GM23338 (cell line): ENCODE measurements at regions not wholly inside any gene's neighbourhood (a gene's known extent, or its start where the extent isn't known, plus 50 kb on each side); places are given as distances from the start of the nearest gene placed in this dataset.

Source experiments
- ATAC-seq: fragments of 200-7000 bp; cut with Tn5 transposase; 3 replicates; pipeline ENCODE4 v1.9.1; 2020
- DNase-seq: peaks from one replicate; pipeline ENCODE4 v3.0.0-alpha.2; 2015; ENCODE audit warnings: low spot score
- H2AFZ ChIP-seq: fragments of 200-600 bp; sonication (generic); 2 replicates; pipeline ENCODE4 v1.8.0; 2016; ENCODE audit warnings: antibody characterized with exemption, mild to moderate bottlenecking, moderate library complexity
- H3F3A ChIP-seq: fragments of 200-600 bp; sonication (generic); replicated peaks from 2 replicates; pipeline ENCODE4 v1.8.0; 2017; ENCODE audit warnings: antibody characterized with exemption, mixed run types, low read depth
- H3K27ac ChIP-seq: fragments of 200-600 bp; sonication (generic); 2 replicates; pipeline ENCODE4 v1.6.1; 2016; ENCODE audit warnings: low read depth
- H3K27me3 ChIP-seq: fragments of 200-600 bp; sonication (generic); 2 replicates; pipeline ENCODE4 v1.8.0; 2016; ENCODE audit warnings: mild to moderate bottlenecking, mixed run types, moderate library complexity; ENCODE audit not compliant: insufficient read depth
- H3K36me3 ChIP-seq: fragments of 200-600 bp; sonication (generic); 2 replicates; pipeline ENCODE4 v1.8.0; 2016; ENCODE audit warnings: mild to moderate bottlenecking; ENCODE audit not compliant: insufficient read depth
- H3K4me1 ChIP-seq: fragments of 200-600 bp; sonication (generic); 2 replicates; pipeline ENCODE4 v1.8.0; 2016; ENCODE audit warnings: mild to moderate bottlenecking, moderate library complexity; ENCODE audit not compliant: insufficient read depth
- H3K4me2 ChIP-seq: fragments of 200-600 bp; sonication (generic); 2 replicates; pipeline ENCODE4 v1.7.1; 2017; ENCODE audit warnings: mixed run types
- H3K4me3 ChIP-seq: fragments of 200-600 bp; sonication (generic); 2 replicates; pipeline ENCODE4 v1.6.1; 2016; ENCODE audit warnings: mixed run types
- H3K79me2 ChIP-seq: fragments of 200-600 bp; sonication (generic); replicated peaks from 2 replicates; pipeline ENCODE4 v1.8.0; 2017; ENCODE audit warnings: mild to moderate bottlenecking; ENCODE audit not compliant: insufficient read depth
- H3K9me2 ChIP-seq: fragments of 200-600 bp; sonication (generic); 2 replicates; pipeline ENCODE4 v1.8.0; 2017; ENCODE audit not compliant: insufficient read depth
- H4K20me1 ChIP-seq: fragments of 200-600 bp; sonication (generic); replicated peaks from 2 replicates; pipeline ENCODE4 v1.8.0; 2017; ENCODE audit warnings: mild to moderate bottlenecking; ENCODE audit not compliant: insufficient read depth
- H3K27ac Mint-ChIP-seq: 2 replicates; pipeline ENCODE4 v1.8.0; 2020; ENCODE audit warnings: inconsistent platforms, mild to moderate bottlenecking, moderate library complexity, mixed read lengths
- H3K27me3 Mint-ChIP-seq: 3 replicates; pipeline ENCODE4 v1.8.0; 2022; ENCODE audit warnings: low read depth, mild to moderate bottlenecking, moderate library complexity, mixed read lengths, inconsistent platforms; ENCODE audit not compliant: insufficient read depth, poor library complexity
- H3K36me3 Mint-ChIP-seq: 3 replicates; pipeline ENCODE4 v1.8.0; 2021; ENCODE audit warnings: low read depth, mild to moderate bottlenecking, inconsistent platforms, moderate library complexity, mixed read lengths
- H3K4me1 Mint-ChIP-seq: 3 replicates; pipeline ENCODE4 v1.8.0; 2020; ENCODE audit warnings: mild to moderate bottlenecking, inconsistent platforms, mixed read lengths
- H3K4me3 Mint-ChIP-seq: 3 replicates; pipeline ENCODE4 v1.8.0; 2021; ENCODE audit warnings: moderate library complexity, mild to moderate bottlenecking, inconsistent platforms, mixed read lengths
- H3K9me3 Mint-ChIP-seq: 3 replicates; pipeline ENCODE4 v1.8.0; 2020; ENCODE audit warnings: moderate library complexity, mild to moderate bottlenecking, inconsistent platforms, mixed read lengths
- CREB1 ChIP-seq: fragments of 250-450 bp; sonication (Bioruptor Pico); IDR thresholded peaks from 2 replicates; pipeline ENCODE4 v1.5.0; 2020; ENCODE audit warnings: low read depth, mild to moderate bottlenecking, moderate library complexity
- EZH2 ChIP-seq: fragments of 200-600 bp; sonication (generic); IDR thresholded peaks from one replicate; pipeline ENCODE4 v1.8.0; 2017; ENCODE audit warnings: antibody characterized with exemption, mild to moderate bottlenecking, low read depth; ENCODE audit not compliant: unreplicated experiment
- EZH2phosphoT487 ChIP-seq: fragments of 200-600 bp; sonication (generic); IDR thresholded peaks from one replicate; pipeline ENCODE4 v1.8.1; 2018; ENCODE audit warnings: antibody characterized with exemption; ENCODE audit not compliant: unreplicated experiment
- JUNB ChIP-seq: IDR thresholded peaks from one replicate; pipeline ENCODE4 v1.6.1; 2016; ENCODE audit warnings: antibody characterized with exemption; ENCODE audit not compliant: unreplicated experiment
- NANOG ChIP-seq: IDR thresholded peaks from 2 replicates; pipeline ENCODE4 v1.6.1; 2016; ENCODE audit warnings: antibody characterized with exemption, borderline replicate concordance
- POLR2AphosphoS5 ChIP-seq: IDR thresholded peaks from 2 replicates; pipeline ENCODE4 v1.6.1; 2016; ENCODE audit warnings: antibody characterized with exemption, low read depth
- STAT1 ChIP-seq: IDR thresholded peaks from one replicate; pipeline ENCODE4 v1.6.1; 2016; ENCODE audit warnings: antibody characterized with exemption; ENCODE audit not compliant: unreplicated experiment
- ZNF114 ChIP-seq: fragments of 250-450 bp; sonication (Bioruptor Pico); IDR thresholded peaks from 2 replicates; pipeline ENCODE4 v1.5.0; 2020; ENCODE audit warnings: mild to moderate bottlenecking, moderate library complexity
- ZNF331 ChIP-seq: fragments of 250-450 bp; sonication (Bioruptor Pico); IDR thresholded peaks from 2 replicates; pipeline ENCODE4 v1.5.0; 2020; ENCODE audit warnings: low read depth, mild to moderate bottlenecking, moderate library complexity
- TF ChIP-seq, protein P1 (sequence below): IDR thresholded peaks from one replicate; pipeline ENCODE4 v1.6.1; 2018; ENCODE audit warnings: antibody characterized with exemption; ENCODE audit not compliant: unreplicated experiment
- TF ChIP-seq, protein P2 (sequence below): fragments of 250-450 bp; sonication (Bioruptor Pico); IDR thresholded peaks from 2 replicates; pipeline ENCODE4 v1.5.0; 2020; ENCODE audit warnings: mild to moderate bottlenecking, moderate library complexity
- TF ChIP-seq, protein P3 (sequence below), 2 experiments: fragments of 200-600 bp in 1 of 2; sonication (generic) in 1 of 2; conservative IDR thresholded peaks; 2 replicates each; pipeline versions ENCODE4 v1.5.1 to v1.6.1; 2016 to 2017; ENCODE audit warnings: antibody characterized with exemption in 2 of 2, low read depth in 2 of 2, mild to moderate bottlenecking in 2 of 2, moderate library complexity in 1 of 2
- TF ChIP-seq, protein P4 (sequence below): IDR thresholded peaks from 2 replicates; pipeline ENCODE4 v1.6.1; 2016; ENCODE audit warnings: antibody characterized with exemption

DNA sequence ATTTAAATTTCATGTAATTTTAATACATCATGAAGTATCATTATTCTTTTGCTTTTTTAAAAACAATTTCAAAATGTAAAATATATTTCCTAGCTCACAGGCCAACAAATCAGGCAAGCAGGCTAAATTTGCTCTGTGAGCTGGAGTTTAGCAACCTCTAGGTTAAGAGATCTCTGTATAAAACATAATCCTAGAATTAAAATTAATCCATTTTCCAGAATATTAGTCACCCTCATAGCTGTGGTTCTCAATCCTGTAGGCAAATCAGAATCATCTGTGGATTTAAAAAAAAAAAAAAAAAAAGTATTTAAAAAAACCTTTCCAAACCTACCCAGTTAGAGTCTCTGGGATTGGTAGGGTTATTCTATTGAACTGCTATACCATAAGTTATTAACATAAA is 209.7 kb downstream of the MINAR1 start:
- Histone ChIP-seq H3K4me3 (no peak overlapping the region), H3K27me3 (no peaks in the 10 kb centered on the region), H3K79me2 (no peaks in the 10 kb centered on the region), H3K4me2 (no peak overlapping the region), H3K36me3 (no peaks in the 10 kb centered on the region; the same call in 1 of the 2 replicates), H3K9me2 (no peaks in the 10 kb centered on the region; the same call in 1 of the 2 replicates), H2AFZ (no peak overlapping the region), H3K4me1 (no peaks in the 10 kb centered on the region), H3K27ac (no peak overlapping the region), H4K20me1 (no peaks in the 10 kb centered on the region), H3F3A (no peaks in the 10 kb centered on the region)
- H3K4me3 Mint-ChIP-seq, result no peak overlapping the region
- H3K36me3 Mint-ChIP-seq, result no peaks in the 10 kb centered on the region
- TF ChIP-seq, protein P1, sequence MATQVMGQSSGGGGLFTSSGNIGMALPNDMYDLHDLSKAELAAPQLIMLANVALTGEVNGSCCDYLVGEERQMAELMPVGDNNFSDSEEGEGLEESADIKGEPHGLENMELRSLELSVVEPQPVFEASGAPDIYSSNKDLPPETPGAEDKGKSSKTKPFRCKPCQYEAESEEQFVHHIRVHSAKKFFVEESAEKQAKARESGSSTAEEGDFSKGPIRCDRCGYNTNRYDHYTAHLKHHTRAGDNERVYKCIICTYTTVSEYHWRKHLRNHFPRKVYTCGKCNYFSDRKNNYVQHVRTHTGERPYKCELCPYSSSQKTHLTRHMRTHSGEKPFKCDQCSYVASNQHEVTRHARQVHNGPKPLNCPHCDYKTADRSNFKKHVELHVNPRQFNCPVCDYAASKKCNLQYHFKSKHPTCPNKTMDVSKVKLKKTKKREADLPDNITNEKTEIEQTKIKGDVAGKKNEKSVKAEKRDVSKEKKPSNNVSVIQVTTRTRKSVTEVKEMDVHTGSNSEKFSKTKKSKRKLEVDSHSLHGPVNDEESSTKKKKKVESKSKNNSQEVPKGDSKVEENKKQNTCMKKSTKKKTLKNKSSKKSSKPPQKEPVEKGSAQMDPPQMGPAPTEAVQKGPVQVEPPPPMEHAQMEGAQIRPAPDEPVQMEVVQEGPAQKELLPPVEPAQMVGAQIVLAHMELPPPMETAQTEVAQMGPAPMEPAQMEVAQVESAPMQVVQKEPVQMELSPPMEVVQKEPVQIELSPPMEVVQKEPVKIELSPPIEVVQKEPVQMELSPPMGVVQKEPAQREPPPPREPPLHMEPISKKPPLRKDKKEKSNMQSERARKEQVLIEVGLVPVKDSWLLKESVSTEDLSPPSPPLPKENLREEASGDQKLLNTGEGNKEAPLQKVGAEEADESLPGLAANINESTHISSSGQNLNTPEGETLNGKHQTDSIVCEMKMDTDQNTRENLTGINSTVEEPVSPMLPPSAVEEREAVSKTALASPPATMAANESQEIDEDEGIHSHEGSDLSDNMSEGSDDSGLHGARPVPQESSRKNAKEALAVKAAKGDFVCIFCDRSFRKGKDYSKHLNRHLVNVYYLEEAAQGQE, result no peak
- no peak for TF ChIP-seq EZH2
- TF ChIP-seq, protein P2, sequence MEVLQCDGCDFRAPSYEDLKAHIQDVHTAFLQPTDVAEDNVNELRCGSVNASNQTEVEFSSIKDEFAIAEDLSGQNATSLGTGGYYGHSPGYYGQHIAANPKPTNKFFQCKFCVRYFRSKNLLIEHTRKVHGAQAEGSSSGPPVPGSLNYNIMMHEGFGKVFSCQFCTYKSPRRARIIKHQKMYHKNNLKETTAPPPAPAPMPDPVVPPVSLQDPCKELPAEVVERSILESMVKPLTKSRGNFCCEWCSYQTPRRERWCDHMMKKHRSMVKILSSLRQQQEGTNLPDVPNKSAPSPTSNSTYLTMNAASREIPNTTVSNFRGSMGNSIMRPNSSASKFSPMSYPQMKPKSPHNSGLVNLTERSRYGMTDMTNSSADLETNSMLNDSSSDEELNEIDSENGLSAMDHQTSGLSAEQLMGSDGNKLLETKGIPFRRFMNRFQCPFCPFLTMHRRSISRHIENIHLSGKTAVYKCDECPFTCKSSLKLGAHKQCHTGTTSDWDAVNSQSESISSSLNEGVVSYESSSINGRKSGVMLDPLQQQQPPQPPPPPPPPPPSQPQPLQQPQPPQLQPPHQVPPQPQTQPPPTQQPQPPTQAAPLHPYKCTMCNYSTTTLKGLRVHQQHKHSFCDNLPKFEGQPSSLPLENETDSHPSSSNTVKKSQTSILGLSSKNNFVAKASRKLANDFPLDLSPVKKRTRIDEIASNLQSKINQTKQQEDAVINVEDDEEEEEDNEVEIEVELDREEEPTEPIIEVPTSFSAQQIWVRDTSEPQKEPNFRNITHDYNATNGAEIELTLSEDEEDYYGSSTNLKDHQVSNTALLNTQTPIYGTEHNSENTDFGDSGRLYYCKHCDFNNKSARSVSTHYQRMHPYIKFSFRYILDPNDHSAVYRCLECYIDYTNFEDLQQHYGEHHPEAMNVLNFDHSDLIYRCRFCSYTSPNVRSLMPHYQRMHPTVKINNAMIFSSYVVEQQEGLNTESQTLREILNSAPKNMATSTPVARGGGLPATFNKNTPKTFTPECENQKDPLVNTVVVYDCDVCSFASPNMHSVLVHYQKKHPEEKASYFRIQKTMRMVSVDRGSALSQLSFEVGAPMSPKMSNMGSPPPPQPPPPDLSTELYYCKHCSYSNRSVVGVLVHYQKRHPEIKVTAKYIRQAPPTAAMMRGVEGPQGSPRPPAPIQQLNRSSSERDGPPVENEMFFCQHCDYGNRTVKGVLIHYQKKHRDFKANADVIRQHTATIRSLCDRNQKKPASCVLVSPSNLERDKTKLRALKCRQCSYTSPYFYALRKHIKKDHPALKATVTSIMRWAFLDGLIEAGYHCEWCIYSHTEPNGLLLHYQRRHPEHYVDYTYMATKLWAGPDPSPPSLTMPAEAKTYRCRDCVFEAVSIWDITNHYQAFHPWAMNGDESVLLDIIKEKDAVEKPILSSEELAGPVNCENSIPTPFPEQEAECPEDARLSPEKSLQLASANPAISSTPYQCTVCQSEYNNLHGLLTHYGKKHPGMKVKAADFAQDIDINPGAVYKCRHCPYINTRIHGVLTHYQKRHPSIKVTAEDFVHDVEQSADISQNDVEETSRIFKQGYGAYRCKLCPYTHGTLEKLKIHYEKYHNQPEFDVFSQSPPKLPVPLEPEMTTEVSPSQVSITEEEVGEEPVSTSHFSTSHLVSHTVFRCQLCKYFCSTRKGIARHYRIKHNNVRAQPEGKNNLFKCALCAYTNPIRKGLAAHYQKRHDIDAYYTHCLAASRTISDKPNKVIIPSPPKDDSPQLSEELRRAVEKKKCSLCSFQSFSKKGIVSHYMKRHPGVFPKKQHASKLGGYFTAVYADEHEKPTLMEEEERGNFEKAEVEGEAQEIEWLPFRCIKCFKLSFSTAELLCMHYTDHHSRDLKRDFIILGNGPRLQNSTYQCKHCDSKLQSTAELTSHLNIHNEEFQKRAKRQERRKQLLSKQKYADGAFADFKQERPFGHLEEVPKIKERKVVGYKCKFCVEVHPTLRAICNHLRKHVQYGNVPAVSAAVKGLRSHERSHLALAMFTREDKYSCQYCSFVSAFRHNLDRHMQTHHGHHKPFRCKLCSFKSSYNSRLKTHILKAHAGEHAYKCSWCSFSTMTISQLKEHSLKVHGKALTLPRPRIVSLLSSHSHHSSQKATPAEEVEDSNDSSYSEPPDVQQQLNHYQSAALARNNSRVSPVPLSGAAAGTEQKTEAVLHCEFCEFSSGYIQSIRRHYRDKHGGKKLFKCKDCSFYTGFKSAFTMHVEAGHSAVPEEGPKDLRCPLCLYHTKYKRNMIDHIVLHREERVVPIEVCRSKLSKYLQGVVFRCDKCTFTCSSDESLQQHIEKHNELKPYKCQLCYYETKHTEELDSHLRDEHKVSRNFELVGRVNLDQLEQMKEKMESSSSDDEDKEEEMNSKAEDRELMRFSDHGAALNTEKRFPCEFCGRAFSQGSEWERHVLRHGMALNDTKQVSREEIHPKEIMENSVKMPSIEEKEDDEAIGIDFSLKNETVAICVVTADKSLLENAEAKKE (CRISPR knock-in tag), result no peak
- TF ChIP-seq, protein P3, sequence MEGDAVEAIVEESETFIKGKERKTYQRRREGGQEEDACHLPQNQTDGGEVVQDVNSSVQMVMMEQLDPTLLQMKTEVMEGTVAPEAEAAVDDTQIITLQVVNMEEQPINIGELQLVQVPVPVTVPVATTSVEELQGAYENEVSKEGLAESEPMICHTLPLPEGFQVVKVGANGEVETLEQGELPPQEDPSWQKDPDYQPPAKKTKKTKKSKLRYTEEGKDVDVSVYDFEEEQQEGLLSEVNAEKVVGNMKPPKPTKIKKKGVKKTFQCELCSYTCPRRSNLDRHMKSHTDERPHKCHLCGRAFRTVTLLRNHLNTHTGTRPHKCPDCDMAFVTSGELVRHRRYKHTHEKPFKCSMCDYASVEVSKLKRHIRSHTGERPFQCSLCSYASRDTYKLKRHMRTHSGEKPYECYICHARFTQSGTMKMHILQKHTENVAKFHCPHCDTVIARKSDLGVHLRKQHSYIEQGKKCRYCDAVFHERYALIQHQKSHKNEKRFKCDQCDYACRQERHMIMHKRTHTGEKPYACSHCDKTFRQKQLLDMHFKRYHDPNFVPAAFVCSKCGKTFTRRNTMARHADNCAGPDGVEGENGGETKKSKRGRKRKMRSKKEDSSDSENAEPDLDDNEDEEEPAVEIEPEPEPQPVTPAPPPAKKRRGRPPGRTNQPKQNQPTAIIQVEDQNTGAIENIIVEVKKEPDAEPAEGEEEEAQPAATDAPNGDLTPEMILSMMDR (conservative IDR thresholded peaks at IDR 0.05; ENCODE audit: low read depth in 2 of 2), result no peak
- TF ChIP-seq ZNF114 (CRISPR knock-in tag), result no peak
- no peak for TF ChIP-seq JUNB
- TF ChIP-seq, protein P4, sequence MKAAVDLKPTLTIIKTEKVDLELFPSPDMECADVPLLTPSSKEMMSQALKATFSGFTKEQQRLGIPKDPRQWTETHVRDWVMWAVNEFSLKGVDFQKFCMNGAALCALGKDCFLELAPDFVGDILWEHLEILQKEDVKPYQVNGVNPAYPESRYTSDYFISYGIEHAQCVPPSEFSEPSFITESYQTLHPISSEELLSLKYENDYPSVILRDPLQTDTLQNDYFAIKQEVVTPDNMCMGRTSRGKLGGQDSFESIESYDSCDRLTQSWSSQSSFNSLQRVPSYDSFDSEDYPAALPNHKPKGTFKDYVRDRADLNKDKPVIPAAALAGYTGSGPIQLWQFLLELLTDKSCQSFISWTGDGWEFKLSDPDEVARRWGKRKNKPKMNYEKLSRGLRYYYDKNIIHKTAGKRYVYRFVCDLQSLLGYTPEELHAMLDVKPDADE, result no peak
- no peak for TF ChIP-seq POLR2AphosphoS5
- no peak for TF ChIP-seq NANOG
- no peak for TF ChIP-seq EZH2phosphoT487
- TF ChIP-seq STAT1, result no peak
- TF ChIP-seq ZNF331, result no peak
- no peak for TF ChIP-seq CREB1 (CRISPR knock-in tag)
- H3K4me1 Mint-ChIP-seq, result no peaks in the 10 kb centered on the region; the same call in 2 of the 3 replicates
- peaks cover 10% of the 10 kb centered on the region; the same call in 2 of the 3 replicates for H3K9me3 Mint-ChIP-seq
- no peak for DNase-seq
- ATAC-seq, result no peak
- H3K27ac Mint-ChIP-seq, result no peak overlapping the region
- no peaks in the 10 kb centered on the region for H3K27me3 Mint-ChIP-seq
